Stimulated activated naive CD4-positive, alpha-beta T cell (primary cell): ENCODE measurements at regions not wholly inside any gene's neighbourhood (a gene's known extent, or its start where the extent isn't known, plus 50 kb on each side); places are given as distances from the start of the nearest gene placed in this dataset.
"Not testable (repeated sequence)": the region's sequence is repeated elsewhere in the genome, so short reads cannot be mapped to it uniquely, and the experiment has no call there.

Experiments used
- DNase-seq, 6 experiments: peaks; one replicate each; lab custom pipeline; 2025; lab: John Stamatoyannopoulos, UW

DNA sequence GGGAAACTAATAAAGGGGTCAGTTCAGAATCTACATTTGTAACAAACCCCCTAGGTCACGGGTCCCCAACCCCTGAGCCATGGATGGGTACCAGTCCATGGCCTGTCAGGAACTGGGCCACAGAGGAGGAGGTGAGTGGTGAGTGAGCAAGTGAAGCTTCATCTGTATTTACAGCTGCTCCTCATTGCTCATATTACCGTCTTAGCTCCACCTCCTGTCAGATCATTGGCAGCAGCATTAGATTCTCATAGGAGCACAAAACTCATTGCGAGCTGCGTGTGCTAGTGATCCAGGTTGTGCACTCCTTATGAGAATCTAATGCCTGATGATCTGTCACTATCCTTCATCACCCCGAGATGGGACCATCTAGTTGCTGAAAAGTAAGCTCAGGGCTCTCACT lies 88.4 kb upstream of the MPP7 start:
- DNase-seq, result no peak

DNA sequence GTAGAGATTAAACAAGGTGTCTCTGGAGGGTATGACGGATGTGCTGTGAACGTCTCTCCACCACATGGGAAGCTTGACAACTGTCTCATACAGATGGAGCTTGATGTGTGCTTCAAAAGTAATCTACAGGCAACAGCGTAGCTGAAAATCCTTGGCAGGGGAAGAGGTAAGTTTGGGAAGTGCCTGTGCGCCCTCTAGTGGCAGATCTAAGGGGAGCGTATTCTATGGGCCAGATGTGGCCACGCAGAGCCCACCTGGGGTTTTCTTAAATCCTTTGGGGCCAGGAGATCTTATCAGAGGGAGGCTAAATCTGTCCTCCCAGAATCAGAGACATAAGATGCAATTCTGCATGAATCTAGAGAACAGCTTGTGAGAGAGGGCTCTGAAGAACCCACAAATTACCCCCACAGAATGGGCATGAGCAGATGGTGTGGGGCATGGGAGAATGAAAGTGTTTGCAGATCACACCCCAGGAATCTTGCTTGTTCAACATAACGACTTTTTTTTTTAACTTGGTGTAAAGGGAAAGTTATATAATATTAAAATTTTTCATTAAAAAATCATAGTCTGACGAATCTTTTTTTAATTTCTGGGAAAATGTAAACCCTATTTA lies 91.2 kb upstream of the MPP7 start:
- DNase-seq, result peak; percentile 25 to 78 (median 49)

DNA sequence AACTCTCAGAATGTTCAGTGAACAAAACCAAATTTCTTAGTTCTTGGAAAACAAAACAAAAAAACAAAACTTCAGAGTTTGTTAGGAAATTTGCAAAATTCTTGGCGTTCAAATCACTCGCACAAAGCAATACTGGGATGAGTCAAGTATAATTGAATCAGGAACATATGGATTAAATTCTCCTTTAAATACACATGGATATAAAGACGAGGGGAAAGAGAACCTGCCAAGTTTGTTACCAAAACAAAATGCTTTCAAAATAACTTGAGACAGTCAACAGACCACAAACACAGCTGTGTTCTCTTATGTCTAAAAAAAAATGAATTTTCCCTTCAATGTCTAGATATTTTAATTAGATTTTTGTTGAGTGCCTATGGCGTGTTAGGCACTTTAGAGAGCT lies 93.5 kb upstream of the MPP7 start:
- no peak for DNase-seq

DNA sequence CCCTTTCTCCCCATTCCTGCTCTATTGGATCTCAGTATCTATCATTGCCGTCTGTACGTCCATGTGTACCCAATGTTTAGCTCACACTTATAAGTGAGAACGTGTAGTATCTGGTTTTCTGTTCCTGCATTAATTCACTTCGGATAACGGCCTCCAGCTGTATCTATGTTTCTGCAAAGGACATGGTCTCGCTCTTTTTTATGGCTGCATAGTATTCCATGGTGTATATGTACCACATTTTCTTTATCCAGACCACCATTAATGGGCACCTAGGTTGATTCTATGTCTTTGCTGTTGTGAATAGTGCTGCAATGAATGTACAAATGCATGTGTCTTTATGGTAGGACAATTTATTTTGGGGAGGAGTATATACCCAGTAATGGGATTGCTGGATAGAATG lies 94.4 kb upstream of the MPP7 start:
- no peak for DNase-seq

DNA sequence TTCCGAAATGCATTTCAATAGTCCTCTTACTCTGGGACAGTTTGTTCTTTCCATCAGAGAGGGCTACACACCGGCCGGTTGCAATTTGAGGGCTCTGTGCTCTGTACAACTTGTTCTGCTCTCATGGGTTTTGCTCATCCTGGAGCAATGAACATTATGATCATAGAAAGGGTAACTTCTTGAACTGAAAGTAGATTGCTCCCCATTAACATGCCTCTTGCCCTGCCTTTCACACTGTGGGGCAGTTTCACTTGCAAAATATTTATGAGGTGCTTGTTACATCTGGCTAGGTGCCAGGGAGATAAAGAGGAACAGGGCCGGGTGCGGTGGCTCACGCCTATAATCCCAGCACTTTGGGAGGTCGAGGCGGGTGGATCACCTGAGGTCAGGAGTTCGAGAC lies 97.3 kb upstream of the MPP7 start:
- DNase-seq, result no peak

DNA sequence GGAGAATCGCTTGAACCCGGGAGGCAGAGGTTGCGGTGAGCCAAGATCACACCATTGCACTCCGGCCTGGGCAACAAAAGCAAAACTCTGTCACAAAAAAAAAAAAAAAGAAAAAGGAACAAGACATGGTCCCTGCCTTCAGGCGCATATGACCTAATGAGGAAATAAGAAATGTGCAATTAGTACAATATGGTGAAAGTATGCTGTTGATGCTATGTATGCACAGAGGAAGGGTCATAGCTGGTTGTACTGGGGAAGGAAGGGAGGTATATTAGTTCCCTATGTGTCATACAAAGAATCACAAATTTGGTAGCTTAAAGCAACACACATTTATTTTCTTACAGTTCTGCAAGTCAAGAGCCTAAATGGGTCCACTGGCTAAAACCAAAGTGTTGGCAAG lies 97.8 kb upstream of the MPP7 start:
- no peak for DNase-seq

DNA sequence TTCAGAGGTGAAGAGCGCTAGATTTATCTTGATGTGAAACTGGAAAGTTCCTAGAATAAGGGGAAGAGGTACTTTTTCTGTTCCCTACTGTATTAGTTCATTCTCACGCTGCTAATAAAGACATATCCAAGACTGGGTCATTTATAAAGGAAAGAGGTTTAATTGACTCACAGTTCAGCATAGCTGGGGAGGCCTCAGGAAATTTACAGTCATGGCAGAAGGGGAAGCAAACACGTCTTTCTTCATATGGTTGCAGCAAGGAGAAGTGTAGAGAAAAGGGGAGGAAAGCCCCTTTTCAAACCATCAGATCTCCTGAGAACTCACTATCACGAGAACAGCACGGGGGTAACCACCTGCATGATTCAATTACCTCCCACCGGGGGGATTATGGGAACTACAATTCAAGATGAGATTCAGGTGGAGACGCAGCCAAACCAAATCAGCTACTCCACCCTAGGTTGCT lies 99.8 kb upstream of the MPP7 start:
- not testable (repeated sequence) for DNase-seq

DNA sequence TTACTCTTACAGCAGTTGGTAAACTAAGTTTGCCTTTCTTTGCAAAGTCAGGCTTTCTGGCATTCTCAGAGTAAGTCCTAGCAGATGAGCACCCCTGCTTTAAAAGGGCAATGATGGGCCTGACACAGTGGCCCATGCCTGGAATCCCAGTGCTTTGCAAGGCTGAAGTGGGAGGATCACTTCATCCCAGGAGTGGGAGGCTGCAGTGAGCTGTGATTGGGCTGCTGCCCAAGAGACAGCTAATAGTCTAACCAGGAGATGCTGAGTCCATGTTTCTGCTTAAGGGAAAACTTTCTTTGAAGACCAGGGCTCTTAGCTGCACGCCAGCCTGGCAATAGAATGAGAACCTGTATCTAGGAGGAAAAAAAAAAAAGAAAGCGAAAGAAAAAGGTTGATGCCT lies 100.2 kb upstream of the MPP7 start:
- no peak for DNase-seq

DNA sequence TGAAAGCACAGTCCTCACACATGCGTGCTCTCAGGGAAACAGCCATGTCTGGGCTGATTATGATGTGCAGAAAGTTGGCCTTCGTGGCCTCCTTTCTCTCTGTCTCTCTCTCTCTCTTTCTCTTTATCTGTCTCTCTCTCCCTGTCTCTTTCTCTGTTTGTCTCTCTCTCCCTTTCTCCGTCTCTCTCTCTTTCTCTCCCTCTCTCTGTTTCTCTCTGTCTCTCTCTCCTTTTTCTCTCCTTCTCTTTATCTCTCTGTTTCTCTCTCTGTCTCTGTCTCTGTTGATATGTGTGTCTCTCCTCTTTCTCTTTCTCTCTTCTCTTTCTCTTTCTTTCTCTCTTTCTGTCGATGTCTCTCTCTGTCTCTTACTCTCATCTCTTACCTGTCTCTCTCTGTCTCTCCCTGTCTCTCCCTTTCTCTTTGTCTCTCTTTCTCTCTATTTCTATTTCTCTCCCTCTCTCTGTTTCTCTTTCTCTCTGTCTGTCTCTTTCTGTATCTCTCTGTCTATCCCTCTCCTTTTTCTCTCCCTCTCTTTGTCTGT lies 105.4 kb upstream of the MPP7 start:
- no peak for DNase-seq

DNA sequence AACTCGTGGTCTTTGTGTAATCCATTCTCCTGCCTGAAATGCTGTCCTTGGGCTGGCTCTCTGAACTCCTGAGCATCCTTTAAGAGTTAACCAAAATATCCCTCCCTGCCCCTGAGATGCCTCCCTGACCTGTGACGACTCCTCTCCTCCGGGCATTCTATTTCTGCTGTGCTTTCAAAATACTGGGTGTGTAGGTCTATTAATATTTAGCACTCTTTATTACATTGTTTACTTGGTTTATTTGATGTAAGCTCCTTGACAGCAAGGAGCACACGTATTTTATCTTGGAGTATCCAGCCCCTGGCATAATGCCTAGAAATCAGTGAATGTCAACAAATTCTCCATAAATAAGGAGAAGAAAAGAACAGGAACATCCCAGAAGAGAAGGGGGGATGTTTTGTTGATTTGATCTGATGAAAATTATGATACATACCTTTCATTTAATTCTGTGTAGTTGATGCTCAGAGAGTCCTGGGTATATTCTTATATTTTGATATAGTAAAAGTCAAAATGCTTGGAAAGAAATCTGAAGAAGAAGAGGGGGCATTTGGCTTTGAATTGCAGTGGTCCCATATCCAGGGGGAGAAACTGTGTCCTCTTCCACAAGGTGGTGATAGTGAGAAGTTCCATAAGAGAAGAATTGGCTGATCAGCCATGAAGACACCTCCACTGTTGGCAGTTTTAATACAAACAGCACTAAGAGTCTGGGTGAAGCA lies 107.7 kb upstream of the MPP7 start:
- no peak for DNase-seq

DNA sequence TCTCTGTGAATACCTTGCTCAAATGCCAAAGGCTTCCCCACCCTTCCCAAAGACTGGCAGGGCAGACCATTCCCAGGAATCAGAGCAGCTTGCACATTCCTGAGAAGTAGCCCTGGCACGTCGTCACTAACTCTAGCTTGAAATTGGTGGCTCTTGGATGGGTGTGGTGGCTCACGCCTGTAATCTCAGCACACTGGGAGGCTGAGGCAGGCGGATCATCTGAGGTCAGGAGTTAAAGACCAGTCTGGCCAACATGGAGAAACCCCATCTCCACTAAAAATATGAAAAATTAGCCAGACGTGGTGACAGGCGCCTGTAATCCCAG lies 108.2 kb upstream of the MPP7 start:
- no peak for DNase-seq

DNA sequence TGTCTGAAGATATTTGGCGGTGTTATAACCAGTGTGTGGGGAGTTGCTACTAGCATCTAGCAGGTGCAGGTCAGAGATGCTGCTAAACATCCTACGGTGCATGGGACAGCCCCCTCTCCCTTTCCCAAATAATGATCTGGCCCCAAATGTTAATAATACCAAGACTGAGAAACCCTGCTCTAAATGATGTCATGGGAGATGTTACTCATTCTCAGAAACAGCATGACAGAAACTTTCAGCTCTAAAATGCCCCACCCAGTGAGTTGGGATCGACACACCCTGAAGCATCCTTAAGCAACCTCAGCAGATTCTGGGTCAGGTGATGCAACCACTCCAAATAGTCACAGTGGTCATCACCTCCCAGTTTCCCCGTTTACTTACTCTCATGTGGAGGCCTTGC lies 108.8 kb upstream of the MPP7 start:
- DNase-seq, result no peak

DNA sequence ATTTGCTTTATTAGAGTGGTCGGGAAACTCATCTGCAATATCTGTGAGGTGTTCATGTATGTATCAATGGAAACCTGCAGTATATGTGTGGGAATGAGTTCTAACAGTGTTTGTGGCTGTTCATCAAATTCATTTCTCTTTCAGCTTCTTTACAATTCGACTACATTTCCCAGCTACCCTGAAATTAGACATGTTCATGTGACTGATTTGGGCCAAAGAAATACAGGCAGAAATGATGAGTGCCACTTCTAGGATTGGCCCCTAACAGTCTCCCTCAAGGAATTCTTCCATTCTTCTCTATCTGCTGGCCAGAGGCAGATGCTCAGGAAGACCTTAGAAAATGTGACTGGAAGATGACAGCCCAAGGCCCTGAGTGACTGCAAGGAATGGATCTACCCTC lies 114.8 kb upstream of the WAC start:
- DNase-seq, result no peak

DNA sequence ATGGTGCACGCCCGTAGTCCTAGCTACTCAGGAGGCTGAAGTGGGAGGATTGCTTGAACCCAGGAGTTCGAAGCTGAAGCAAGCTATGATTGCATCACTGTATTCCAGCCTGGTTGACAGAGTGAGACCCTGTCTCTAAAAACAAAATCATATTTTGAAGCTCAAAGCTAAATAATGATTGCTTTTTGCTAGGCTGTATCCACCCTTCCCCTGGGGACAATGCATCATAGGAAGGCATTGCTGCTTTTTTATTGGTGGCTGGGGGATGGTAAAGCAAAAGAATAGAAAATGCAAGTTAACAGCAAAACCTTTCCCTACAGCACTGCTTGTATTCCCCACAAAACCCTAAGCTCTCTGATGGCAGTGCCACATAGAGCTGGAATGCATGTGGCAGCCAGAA lies 107.5 kb upstream of the WAC start:
- no peak for DNase-seq

DNA sequence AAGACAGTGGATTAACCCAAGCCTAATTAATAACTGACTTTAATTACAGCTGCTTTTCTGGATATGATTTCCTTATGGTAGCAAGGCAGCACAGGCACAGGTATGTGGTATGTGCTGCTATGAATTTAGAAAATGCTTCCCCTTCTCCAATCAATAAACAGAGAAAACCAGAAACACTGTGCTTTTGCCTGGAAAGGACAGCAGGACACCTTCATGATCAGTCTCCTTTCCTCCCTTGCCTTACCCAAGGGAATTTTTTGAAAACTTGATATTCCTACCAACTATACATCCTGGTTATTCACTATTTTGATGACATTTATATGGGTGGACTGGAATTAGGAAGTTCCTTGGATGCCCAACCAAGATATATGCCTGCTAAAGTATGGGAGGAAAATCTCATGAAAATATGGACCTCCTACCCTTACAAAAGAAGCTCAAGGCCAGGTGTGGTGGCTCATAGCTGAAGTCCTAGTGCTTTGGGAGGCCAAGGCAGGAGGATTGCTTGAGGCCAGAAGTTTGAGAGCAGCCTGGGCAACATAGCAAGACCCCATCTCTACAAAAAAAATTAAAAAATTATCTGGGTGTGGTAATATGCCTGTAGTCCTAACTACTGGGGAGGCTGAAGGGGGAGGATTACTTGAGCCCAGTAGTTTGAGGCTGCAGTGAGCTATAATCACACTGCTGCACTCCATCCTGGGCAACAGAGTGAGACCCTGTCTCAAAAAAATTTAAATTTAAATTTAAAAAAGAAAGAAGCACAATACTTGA lies 106.3 kb upstream of the WAC start:
- DNase-seq, result no peak

DNA sequence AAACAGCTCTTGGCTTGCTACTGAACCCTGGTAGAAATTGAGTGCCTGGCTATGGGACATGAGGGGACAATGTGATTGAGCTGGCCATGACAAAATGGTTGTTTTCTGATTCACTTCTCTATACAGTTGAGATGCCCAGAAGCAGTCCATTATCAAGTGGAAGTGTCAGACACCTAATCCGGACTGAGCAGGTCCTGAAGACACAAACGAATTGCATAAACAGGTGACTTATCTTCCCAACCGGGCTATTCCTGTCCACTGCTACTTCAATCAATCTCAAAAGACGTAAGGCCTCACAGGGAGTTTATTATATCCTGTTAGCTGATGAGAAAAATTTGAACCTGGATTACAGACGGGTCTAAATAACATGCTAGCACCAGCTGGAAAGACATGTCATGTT lies 105.5 kb upstream of the WAC start:
- no peak for DNase-seq

DNA sequence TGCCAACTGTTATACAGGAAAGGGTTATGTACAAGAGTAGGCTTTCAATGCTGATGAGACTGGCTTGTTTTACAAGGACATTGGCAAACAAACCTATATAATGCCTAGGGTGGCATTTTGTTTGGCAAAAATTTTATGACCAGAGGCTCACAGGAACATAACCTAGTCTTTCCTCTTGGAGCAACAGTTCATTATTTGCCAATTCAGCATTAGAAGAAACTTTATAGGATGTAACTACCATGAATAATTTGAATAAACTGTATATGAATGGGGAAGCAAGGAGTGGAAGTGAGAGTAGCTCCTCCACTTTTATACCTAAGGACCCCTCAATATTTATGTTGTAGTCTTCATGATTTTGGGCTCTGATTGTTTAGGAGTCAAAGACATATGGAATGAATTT lies 103.9 kb upstream of the WAC start:
- no peak for DNase-seq

DNA sequence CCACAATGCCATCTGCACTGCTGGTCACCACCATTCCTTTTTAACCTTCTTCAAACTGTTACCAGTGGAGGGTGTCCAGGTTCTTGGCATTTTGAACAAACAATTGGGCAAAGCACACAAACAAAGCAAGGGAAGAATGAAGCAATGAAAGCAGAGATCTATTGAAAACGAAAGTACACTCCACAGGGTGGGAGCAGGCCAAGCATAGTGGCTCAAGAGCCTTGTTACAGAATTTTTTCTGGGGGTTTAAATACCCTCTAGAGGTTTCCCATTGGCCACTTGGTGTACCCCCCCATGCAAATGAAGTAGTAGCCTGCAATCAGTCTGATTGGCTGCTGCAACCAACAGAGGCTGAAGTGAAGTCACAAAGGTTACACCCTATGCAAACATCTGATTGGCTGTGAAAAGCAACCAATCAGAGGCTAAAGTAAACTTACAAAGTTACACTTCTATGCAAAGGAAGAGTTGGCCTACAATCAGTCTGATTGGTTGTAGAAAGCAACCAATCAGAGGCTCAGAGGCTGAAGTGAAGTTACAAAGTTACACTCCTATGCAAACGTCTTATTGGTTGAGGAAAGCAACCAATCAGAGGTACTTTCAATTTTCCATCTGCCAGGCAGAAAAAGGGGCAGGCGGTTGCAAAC lies 103.2 kb upstream of the WAC start:
- DNase-seq, result no peak

DNA sequence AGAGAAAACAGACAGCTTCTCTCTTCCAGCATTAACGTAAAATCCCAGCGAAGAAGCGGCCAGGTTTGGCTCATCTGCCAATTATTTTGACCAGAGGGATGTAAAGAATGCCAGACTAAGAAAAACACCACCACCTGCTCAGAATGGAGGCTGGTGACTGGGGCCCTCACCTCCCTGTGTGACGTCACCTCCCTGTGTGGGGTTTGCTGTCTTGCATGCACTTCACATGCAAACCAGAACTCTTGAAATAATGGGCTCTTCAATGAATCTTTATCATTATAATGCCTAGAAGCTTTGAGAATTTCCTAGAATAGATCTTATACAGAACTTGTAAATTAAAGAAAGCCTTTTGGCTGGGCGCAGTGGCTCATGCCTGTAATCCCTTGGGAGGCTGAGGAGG lies 101.8 kb upstream of the WAC start:
- DNase-seq, result no peak

DNA sequence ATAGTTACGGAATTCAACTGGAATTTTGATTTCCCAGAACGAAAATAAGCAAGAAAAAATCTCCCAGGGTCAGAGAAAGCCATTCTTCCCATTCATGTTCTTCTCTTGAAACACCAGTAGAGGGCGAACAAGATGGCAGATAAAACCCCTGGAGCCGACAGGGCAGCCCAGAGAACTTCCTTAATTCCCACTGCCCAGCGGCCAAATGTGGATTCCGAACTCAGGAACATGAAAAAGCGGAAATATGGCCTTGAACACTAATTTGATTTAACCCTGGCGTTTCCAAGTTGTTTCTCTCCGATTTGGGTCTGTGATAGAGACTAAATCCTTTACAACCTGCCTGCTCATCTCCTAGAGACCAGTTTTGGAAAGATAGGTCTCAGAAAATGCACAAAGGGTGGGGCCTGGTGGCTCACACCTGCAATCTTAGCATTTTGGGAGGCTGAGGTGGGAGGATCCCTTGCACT lies 100.7 kb upstream of the WAC start:
- DNase-seq, result peak in 4 of 6 experiments; percentile 4 to 50 (median 24)

DNA sequence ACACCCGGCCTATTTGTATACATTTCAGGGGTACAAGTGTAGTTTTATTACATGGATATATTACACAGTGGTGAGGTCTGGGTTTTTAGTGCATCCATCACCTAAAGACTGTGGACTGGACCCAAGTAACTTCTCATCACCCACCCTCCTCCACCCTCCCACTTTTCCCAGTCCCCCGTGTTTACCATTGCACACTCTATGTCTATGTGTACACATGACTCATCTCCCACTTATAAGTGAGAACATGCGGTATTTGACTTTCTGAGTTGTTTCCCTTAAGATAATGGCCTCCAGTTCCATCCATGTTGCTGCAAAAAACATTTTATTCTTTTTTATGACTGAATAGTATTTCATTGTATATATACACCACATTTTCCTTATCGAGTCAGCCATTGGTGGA lies 98.9 kb upstream of the WAC start:
- no peak for DNase-seq

DNA sequence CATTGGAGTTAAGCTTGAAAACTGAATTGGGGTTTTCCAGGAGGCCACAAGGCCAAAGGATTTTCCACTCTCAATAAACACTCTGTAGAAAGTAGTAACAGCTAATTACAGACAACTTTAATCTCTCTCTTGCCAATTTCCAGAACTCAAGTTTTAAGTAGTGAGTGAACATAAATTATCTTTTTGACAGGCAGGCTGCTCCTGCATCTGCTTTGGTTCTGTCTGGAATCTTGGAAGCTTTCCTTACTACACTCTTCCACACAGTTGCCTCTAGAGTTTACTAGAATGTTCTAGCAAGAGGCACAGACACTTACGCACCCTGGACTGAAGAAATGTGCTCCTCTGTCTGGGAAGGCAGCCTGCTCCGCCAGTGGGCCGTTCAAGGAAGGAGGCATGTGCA lies 90.5 kb upstream of the WAC start:
- no peak for DNase-seq

DNA sequence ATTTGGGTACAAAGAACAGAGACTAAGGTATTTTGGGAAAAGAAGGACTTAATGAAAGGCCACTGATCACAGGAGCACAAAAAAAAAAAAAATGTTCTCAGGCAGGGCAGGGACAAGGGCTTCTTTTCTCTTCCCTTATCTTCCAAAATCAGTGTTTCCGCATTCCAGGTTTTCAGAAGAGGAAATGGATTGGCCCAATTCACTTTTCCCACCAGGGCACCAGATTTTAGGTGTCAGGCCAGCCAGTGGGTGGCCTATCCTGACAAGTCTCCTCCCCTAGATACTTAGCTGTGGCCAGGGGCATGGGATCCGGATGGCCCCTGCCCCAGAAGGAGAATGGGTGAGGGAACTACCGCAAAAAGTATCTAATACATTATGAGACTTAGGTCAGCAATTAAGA lies 88.9 kb upstream of the WAC start:
- no peak for DNase-seq
